ENCODE measurements at regions not wholly inside any gene's neighbourhood (a gene's known extent, or its start where the extent isn't known, plus 50 kb on each side); places are given as distances from the start of the nearest gene placed in this dataset.

DNA sequence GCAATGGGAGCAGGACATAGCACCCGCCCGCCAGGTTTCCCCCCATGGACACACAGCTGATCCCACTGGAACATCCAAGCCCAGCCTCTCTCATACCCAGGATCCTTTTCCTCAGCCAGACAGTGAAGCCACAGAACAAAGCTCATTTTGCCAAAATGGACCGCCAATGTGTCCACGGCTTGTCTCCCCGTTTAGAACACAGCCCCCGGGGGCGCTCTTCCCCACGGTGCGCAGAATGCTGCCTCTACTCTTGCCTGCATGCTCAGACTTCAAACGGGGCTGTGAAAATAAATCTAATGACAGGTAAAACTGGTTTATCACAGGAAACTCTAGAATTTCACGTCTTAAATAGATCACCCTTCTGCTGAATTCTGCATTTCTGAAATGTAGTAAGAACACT is 548.5 kb upstream of the ID2 start:
- TF ChIP-seq, protein P1, sequence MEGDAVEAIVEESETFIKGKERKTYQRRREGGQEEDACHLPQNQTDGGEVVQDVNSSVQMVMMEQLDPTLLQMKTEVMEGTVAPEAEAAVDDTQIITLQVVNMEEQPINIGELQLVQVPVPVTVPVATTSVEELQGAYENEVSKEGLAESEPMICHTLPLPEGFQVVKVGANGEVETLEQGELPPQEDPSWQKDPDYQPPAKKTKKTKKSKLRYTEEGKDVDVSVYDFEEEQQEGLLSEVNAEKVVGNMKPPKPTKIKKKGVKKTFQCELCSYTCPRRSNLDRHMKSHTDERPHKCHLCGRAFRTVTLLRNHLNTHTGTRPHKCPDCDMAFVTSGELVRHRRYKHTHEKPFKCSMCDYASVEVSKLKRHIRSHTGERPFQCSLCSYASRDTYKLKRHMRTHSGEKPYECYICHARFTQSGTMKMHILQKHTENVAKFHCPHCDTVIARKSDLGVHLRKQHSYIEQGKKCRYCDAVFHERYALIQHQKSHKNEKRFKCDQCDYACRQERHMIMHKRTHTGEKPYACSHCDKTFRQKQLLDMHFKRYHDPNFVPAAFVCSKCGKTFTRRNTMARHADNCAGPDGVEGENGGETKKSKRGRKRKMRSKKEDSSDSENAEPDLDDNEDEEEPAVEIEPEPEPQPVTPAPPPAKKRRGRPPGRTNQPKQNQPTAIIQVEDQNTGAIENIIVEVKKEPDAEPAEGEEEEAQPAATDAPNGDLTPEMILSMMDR (IDR thresholded peaks at IDR 0.05), result no peak
- TF ChIP-seq POLR2A (IDR thresholded peaks at IDR 0.05), result no peak
